Stimulated activated CD4-positive, alpha-beta T cell treated with anti-CD3 and anti-CD28 coated beads, Interleukin-2, amount 100 ng/mL, for 48 hours (primary cell): ENCODE measurements at regions not wholly inside any gene's neighbourhood (a gene's known extent, or its start where the extent isn't known, plus 50 kb on each side); places are given as distances from the start of the nearest gene placed in this dataset.
"Not testable (repeated sequence)": the region's sequence is repeated elsewhere in the genome, so short reads cannot be mapped to it uniquely, and the experiment has no call there.

ENCODE experiments used
- DNase-seq, 2 donors: peaks; one replicate each; pipeline ENCODE4 v3.0.0-alpha.2; 2020

DNA sequence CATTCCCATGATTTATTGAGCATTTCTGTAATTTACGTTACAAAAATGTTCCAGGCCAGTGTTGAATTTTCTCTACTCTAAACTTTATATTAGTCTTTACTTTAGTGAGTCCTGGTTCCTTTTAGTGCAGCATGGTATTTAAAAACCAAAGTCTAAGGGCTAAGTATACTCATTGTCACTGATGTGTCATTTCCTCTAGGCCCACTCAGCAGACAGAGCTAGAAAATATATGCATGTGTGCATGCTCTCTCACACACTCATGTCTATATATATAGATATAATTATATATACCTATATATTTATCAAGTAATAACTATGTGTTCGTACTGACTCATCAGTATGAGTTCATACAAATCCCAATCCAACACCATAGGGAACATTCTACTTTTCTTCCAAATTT, 132.5 kb upstream of the SLC8A1 start:
- DNase-seq: no peak

DNA sequence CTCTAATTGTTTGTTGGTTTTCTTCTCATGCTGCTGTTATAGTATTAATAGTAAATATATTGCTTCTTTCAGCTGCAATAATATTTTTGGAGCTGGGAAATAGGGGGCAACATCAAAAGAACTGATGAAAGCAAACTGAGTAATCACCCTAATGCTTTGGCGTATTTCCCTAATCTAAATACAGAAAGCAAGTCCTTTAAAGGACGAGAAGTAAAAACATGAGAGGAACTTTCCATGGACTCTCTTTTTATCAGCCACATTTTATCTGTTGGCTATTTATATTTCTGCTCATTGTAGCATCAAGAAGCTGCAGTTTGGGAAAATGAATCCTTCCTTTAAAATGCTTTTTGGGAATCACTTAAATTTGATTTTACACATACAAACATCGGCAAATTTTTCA, 139.9 kb upstream of the SLC8A1 start:
- no peak for DNase-seq

DNA sequence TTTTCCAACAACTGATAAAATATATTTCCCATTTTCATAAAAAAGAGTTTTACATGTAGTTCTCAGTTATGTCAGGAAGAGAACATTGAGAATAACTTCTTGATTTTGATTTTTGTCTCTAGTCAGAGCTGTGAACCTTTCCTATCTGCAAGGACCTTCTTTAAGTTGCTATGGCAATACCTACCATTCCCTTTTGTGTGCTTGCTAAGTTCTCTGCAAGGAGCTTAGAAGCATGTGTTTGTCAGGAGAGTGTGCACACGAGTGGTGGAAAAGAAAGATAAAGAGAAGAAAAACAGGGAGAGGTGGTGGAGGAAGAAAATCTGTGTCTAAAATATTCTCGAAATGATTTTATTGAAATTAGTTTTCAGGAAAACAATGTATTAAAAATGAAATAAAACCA, 140.3 kb upstream of the SLC8A1 start:
- DNase-seq: no peak

DNA sequence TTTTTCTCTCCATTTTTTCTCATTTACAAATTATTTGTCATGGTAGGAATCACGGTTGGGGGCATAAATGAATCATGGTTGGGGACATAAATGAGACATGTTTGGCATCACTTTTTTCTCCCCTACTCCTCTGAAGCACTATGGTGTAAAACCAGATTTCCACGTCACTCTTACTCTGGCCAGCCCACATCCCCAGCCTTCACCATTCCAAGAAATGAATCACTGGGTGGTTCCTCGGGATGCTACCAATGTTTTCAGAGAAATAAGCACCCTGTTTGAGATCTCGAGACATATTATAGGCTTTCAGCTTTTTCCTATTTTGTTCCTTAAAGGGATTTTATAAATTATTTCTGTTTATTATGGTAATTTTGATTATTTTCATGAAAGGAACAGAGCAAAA, 155.0 kb upstream of the SLC8A1 start:
- DNase-seq: no peak

DNA sequence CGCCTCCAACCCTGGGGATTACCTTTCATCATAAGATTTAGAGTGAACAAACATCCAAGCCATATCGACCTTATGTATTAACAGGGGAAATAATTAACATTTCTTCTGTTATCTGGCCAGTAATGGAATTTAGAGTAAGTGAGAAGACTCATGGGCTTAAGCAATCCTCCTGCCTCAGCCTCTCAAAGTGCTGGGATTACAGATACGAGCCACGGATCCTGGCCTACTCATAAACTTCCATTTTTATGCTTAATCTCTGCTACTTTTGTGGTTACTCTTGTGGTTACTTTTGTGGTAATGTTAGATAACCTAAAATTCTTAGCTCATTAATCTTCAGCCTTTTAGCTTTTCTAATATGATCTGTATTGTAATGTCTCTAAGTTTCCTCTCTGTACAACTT, 159.3 kb upstream of the SLC8A1 start:
- DNase-seq: no peak

DNA sequence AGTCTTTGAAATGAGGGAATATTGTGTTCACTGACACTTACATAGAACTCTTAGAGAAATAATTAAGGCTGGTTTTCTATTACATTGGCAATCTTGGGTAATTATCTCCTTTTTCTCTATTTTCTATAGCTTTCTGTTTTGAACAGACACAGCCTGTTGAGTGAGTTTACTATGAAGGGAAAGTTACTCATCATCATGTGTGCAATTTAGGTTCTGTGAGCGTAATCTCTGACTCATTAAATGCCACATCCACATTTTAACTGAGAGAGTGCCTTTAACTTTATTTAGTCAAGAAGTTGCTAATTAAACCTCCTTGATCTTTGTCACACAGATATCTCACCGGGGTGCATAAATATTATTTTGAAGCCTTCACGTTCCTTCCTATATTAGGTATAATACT, 174.0 kb upstream of the SLC8A1 start:
- no peak for DNase-seq

DNA sequence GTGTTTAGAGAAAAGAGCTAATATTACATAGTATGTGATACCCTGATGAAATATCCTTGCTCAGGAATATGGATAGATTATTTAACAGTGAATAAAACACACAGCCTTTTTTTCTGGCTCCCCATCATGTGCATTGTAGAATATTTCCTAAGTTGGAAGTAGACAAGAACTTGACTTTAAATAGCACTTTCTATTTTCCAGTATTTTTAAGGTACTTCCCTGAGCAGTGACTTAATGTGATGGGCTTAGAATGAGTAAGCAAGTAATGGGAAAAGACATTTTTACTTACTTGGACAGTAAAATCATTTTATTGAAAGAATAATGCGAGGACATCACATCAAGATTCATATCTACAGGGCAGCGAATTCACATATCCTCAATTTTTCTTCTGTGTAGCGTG, 176.7 kb upstream of the SLC8A1 start:
- no peak for DNase-seq

DNA sequence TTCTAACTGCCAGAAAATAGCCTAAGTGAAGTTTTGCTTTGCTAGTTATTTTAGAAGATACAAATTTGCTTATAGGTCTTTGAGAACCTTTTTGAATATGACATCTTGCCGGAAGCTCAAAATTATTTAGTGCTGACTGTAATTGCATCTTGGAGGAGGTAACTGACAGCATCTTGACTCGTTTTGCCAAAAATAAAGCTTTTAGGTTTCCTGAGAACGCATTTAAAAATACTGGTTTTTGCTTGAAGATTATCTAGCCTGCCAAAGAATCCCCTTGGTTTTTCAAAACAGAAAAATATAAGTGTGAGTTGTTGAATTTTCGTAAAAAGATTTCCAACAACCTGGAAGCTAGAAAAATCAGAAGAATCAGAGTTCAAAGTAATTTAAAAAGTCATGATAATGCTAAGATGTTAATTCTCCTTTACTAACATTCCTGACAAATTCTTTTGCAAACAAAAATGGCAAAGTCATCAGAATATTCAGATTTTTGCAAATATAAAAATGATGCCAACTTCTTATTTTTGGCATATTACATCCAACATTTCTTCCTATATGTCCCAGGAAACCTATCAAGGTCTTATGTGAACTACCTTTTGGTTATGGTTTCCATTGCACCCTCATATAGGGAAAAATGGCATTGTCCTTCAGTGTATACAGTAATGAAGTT, 178.0 kb upstream of the SLC8A1 start:
- DNase-seq: no peak

DNA sequence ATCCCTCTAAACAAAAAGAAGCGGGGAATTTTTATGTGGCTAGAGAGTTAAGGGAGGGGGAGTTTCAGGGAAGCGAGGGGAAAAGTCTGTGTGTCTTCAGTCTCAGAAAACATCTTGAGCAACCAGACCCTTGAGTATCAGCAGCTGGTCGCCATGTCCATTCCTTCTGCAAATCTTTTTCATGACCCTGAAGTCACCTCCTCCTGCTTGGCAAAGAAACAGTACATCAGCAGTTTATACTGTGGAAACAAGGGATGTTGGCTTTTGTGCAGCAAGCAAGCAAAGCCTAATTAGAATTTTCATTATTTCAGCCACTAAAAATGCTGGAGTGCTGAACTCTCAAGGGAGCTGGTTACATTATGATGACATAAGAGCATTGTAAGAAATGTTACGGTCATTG, 187.4 kb upstream of the SLC8A1 start:
- no peak for DNase-seq

DNA sequence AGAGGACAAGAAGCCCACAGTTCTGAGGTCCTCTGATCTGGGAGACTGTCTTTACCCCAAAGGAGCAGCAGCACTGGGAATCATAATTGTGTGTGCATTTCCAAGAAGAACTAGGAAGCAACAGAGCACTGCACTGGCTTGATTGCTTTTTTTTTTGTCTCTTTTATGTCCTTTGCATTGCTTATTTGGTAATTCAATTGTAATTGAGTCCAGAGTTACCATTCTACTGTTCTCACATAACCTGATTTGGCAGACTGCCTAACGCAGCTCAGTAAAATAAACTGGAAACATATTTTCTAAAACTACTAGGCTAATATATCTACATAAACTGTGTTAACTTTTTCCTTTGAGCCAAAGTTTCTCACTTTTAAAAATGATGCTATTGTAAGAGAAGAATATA, 190.3 kb upstream of the SLC8A1 start:
- DNase-seq: no peak

DNA sequence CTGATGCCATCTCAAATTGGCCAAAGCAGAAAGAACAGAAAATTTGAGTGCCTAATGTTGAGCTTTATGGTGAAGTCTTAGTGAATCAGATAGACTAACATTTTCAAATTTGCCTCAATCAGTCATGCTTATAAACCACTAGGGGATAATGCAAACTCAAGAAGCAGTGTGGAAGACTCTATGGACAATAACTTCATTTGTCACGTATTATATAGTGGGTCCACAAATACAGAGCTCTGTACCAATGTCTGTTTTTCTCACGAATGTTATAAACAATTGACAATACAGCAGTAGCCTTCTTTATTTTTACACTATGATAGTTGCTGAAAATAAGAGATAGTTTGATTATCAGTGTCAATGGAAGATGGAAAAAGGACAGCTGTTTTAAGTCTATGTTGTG, 190.8 kb upstream of the SLC8A1 start:
- DNase-seq: no peak

DNA sequence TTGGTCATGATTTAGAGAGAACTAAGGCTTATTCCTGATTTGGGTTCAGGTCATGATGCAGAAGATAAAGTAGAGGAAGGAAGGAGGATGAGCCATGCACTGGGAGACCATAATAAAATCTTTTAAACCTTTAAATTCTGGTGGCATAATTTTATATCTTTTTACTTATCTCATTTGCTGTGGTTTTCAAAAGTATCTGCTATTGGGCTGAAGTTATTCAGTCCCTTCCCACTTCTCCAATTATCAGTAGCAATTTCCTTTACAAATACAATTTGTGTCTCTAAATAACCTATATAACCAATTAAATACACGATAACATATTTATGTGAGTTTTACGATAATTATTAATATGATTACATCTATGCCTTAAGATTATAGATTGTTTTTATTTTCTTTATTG, 194.8 kb upstream of the SLC8A1 start:
- no peak for DNase-seq

DNA sequence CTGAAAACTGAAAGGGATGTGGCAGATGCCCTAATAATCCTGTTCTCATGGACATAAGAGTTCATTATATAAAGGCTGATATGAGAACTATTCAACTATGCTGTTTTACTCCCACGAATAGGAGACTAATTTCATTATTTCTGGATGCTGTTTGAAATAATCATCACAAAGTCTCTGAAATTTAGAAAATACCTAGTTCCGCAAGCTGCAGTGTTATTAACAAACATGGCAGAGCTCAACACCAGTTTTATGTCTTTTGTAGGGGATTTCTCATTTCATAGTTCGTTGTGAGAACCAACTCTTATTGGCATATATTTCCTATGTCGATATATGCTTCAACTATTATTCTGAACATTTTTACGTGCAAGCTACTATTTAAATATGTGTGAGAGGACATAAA, 200.3 kb upstream of the SLC8A1 start:
- DNase-seq: no peak

DNA sequence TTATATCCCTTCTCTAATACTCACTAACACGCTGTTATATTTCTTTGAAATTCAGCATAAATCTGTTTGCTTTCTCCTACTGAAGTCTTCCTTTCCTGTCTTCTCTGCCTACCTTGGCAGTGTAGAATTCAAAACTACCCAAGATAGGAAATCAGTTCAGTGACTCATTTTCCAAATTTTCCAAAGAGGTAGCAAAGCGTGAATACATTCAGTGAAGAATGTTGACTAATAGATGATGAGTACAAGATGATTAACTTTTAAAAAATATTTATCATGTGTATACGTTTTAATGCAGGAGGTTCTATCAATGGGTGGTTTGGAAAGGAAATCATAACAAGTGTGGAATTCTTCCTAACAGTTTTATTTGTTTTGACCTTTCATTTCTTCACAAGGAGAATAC, 201.9 kb upstream of the SLC8A1 start:
- DNase-seq: no peak

DNA sequence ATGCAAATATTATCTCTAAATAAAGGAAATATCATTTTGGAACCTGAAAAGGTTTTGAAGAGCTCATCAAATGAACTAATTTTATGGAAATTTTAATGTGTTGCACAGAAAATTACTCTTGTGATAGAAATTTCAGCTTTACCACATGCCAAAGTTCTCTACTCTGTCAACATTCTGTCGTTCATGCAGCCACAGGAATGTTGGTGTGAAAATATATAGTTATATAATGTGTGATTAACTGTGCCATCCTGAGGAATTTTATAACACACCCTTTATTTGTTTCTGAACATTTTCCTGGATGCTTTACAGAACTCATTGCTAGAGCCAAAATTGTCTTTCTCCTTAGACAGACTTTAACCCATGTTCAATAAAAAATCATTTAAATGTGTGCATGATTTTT, 202.5 kb upstream of the SLC8A1 start:
- DNase-seq: no peak

DNA sequence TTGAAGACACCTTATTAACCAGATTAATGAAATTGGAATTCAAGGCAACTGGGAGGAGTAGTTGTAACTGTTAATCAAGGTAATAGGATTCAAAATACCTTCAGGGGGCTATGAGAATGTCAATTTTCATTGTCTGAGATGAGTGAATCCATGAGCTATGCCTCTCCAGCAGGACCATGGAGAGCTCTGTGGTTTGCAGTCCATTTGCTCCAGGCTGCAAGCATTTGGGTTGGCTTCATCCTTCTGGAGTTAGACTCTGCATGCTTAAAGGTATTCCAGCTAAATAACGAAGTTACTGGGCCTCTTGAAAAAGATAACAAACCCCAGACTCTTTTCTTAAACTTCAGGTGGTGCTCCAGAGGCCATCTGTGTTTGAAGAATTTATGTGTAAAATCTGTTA, 207.1 kb upstream of the SLC8A1 start:
- no peak for DNase-seq

DNA sequence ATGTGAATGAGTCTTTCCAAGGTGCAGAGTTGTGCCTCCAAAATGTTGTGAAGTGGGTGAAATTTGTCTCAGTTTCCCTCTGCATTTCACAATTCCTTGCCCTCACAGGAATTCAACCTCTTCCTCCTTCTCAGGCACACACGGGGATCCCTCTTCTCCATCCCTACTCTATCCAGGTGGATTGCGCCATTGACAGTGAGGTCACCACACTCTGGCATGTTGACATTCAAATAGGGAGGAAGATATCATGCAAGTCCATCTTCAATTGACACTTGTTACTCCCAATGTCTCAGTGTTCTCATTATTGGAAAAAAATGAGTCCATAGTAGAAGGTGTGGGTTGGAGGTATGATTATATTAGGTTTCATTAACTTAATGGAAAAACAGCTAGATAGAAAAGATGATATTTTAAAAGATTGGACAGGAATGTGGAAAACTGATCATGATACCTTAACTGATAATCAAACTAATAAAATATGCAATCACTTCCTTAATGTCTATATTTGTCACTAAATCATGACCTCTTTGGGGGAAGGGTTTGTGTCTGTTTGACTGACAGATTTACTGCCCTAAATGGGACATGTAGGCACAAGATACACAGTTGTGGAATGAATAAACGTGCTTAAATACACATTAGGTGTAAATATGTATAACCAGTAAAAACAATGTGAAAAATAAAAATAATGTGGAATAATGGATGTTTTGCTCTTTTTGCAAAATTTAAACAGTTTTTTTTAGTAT, 213.8 kb upstream of the SLC8A1 start:
- no peak for DNase-seq

DNA sequence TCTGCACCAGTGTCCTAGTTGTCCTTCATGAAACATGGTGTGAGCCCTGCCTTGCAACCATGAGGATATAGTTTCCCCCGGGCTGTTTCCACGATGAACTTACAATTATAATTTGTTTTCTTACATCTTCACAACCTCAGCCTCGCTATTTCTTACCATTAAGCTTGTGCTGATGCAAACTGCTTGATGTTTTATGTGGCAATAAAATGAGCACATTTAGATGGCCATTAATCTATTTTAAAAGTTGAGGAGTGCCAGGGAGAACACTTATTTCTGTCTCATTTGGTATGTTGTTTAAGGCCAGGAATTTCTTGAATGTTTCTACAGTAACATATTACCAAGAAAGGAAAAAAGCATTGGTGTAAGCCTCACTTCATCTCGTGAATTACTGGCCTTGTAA, 214.5 kb upstream of the SLC8A1 start:
- DNase-seq: no peak

DNA sequence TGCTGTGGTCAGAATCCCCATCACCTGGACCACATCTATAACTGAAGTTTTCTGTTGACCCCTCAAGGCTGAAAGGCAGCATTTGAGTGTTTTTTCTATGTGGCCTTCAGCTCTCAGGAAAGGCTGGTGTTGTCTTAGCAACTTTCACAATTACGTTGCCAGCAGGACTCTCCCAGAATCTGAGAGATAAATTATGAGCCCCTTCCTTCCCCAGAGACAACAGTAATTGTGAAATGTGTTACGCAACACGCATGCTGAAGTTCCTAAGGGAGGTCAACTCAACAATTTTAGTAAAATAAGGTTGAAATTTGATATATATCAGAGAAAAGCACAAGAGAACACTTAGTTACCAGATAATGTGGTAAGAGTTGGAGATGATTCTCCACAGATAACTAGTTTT, 216.5 kb upstream of the SLC8A1 start:
- no peak for DNase-seq

DNA sequence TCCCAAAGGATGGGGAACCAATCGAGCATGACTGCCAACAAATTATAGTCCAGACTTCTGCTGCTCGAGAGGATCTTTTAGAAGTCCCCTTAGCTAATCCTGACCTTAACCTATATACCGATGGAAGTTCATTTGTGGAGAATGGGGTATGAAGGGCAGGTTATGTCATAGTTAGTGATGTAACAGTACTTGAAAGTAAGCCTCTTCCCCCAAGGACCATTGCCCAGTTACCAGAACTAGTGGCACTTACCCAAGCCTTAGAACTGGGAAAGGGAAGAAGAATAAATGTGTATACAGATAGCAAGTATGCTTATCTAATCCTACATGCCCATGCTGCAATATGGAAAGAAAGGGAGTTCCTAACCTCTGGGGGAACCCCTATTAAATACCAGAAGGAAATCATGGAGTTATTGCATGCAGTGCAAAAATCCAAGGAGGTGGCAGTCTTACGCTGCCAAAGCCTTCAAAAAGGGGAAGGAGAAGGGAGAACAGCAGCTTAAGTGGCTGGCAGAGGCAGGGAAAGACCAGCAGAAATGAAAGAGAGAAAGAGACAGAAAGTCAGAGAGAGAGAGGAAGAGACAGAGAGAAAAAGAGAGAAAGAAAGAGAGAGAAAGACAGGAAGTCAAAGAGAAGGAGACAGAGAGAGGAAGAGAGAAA, 224.4 kb upstream of the SLC8A1 start:
- not testable (repeated sequence) for DNase-seq

DNA sequence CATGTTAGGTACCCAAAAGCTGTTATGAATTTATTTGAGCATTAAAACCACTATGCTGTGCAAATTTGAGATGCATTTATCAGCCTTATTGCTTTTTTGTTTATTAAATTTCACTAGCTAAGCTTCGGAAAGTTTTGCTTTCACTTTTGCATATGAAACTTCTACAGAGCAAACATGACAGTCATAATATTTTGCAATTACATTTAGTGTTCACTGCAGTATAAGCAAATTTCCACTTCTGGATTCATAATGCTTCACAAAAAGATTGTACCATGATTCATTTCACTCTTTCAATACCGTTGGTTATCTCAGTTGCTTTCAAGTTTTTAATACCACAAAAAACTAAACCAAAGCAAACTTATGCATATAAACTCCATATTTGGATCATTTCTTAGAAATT, 228.7 kb upstream of the SLC8A1 start:
- no peak for DNase-seq

DNA sequence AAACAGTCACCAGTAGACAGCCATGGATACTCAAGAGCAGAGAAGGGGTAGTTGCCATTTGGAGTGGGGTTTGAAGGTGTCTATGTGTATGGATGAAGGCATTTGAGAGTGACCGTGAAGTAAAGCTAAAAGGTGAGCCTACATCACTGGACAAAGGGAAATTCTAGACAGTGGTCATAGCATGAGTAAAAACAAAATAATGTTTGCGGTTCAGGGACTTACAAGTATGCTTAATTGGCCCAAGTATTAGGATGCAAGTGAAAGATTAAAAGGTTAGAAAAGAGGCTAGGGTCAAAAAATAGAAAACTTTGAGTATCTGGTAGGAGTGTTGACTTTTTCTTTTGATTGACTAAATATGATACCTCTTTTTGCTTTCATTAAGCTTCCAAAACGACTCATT, 238.1 kb upstream of the SLC8A1 start:
- DNase-seq: no peak

DNA sequence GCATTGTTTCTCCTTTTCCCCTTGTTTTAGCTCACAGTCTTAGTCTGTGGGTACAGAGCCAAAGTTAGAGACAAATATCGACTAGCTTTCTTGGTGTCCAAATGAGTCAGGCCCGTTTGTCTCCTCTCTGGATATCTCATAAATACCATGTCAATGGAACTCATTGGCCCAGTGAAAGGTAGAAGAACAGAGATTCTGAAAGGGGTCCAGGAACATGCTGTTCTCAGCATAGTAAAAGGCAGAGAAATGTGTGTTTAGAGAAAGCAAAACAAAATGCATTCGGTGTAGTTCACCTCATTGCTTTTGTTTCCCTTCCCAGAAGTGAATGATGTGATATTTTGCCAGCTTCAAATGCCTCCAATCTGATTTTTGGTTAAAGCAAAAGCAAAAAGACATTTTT, 238.6 kb upstream of the SLC8A1 start:
- no peak for DNase-seq

DNA sequence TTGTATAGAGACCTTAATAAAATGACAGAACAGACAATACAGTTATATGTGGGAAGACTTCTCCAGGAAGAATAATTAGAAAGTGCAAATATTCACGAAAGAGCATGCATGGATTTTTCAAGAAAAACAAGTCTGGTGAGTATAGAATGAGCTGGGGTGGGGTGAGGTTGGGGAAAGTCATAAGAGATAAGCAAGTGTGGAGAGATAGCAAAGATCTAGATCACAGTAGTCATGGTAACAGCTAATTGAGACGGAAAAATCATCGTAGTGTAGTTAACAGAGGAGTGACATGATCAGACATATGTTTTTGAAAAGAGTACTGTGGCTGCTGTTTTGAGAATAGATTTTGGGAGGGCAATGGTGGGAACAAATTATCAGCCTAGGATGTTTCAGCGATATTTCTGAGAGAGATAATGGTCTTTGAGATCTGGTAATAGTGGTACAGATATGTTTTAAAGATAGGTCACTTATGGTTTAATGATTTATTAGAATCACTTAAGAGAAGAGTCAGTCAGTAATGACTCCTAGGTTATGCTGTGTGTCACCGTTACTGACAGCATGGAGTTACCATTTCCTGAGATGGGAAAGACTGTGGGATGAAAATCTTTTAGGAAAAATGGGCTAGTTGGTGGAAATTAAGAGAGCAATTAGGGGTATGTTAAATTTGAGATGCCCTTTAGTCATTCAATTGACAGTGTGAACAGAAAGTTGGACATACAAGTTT, 248.5 kb upstream of the SLC8A1 start:
- DNase-seq: no peak
